ENCODE measurements at regions not wholly inside any gene's neighbourhood (a gene's known extent, or its start where the extent isn't known, plus 50 kb on each side); places are given as distances from the start of the nearest gene placed in this dataset.

GRCh38 chr11:95371153-95371552 lies 140.2 kb upstream of the SESN3 start (continued):
- TF ChIP-seq JUN (IDR thresholded peaks at IDR 0.05; ENCODE audit: low read depth, low read length): no peak
- no peak for TF ChIP-seq RBBP5 (IDR thresholded peaks at IDR 0.05; ENCODE audit: borderline replicate concordance, low read depth, low read length)
- TF ChIP-seq BRCA1 (IDR thresholded peaks at IDR 0.05; ENCODE audit: low read depth, low read length): no peak
- TF ChIP-seq GTF2F1 (IDR thresholded peaks at IDR 0.05; ENCODE audit: borderline replicate concordance, low read depth, low read length): no peak
- TF ChIP-seq E2F6 (IDR thresholded peaks at IDR 0.05): no peak
- no peak for TF ChIP-seq EP300 (IDR thresholded peaks at IDR 0.05; ENCODE audit: borderline replicate concordance in 1 of 2, low read depth in 2 of 2, low read length in 2 of 2)
